ENCODE measurements at regions not wholly inside any gene's neighbourhood (a gene's known extent, or its start where the extent isn't known, plus 50 kb on each side); places are given as distances from the start of the nearest gene placed in this dataset.

- DNase-seq (ENCODE audit: low spot score), result no peak
These were observed 54.2 kb downstream of the TMEM100 start for GRCh38 chr17:55668312-55668920.

- no peak for DNase-seq (ENCODE audit: low spot score)
These were observed 55.9 kb downstream of the TMEM100 start for GRCh38 chr17:55666806-55667205.

- DNase-seq (ENCODE audit: low spot score), result no peak
These were observed 58.4 kb downstream of the TMEM100 start for GRCh38 chr17:55664287-55664686.

GRCh38 chr17:55663400-55663799 lies 59.3 kb downstream of the TMEM100 start:
- DNase-seq (ENCODE audit: low spot score), result no peak

- DNase-seq (ENCODE audit: low spot score), result no peak
These were observed 60.5 kb downstream of the TMEM100 start for GRCh38 chr17:55661963-55662834.

- no peak for DNase-seq (ENCODE audit: low spot score)
These were observed 61.4 kb downstream of the TMEM100 start for GRCh38 chr17:55661256-55661758.

- no peak for DNase-seq (ENCODE audit: low spot score)
These were observed 62.3 kb downstream of the TMEM100 start for GRCh38 chr17:55660178-55660886.

- DNase-seq (ENCODE audit: low spot score), result no peak
These were observed 63.0 kb downstream of the TMEM100 start for GRCh38 chr17:55659661-55660060.

GRCh38 chr17:55655777-55656176 lies 66.9 kb downstream of the TMEM100 start:
- DNase-seq (ENCODE audit: low spot score), result no peak

GRCh38 chr17:55654821-55655220 lies 67.8 kb downstream of the TMEM100 start:
- DNase-seq (ENCODE audit: low spot score), result no peak

GRCh38 chr17:55654022-55654421 lies 68.6 kb downstream of the TMEM100 start:
- no peak for DNase-seq (ENCODE audit: low spot score)

- DNase-seq (ENCODE audit: low spot score), result no peak
These were observed 69.8 kb downstream of the TMEM100 start for GRCh38 chr17:55652825-55653224.

GRCh38 chr17:55652114-55652823 lies 70.4 kb downstream of the TMEM100 start:
- DNase-seq (ENCODE audit: low spot score), result no peak

GRCh38 chr17:55649957-55650597 lies 72.6 kb downstream of the TMEM100 start:
- DNase-seq (ENCODE audit: low spot score), result no peak

- no peak for DNase-seq (ENCODE audit: low spot score)
These were observed 74.6 kb downstream of the TMEM100 start for GRCh38 chr17:55648086-55648485.

- DNase-seq (ENCODE audit: low spot score), result no peak
These were observed 77.3 kb downstream of the TMEM100 start for GRCh38 chr17:55645361-55645760.

- no peak for DNase-seq (ENCODE audit: low spot score)
These were observed 78.3 kb downstream of the TMEM100 start for GRCh38 chr17:55644346-55644745.

- no peak for DNase-seq (ENCODE audit: low spot score)
These were observed 79.9 kb downstream of the TMEM100 start for GRCh38 chr17:55642741-55643140.

- peak; percentile 49 for DNase-seq (ENCODE audit: low spot score)
These were observed 81.0 kb downstream of the TMEM100 start for GRCh38 chr17:55641676-55642081.

- no peak for DNase-seq (ENCODE audit: low spot score)
These were observed 83.6 kb downstream of the TMEM100 start for GRCh38 chr17:55639096-55639495.

GRCh38 chr17:55635253-55635914 lies 87.3 kb downstream of the TMEM100 start:
- peak; percentile 5 for DNase-seq (ENCODE audit: low spot score)

Data from GM03348 (cell line).